ENCODE measurements at regions not wholly inside any gene's neighbourhood (a gene's known extent, or its start where the extent isn't known, plus 50 kb on each side); places are given as distances from the start of the nearest gene placed in this dataset.

GRCh38 chr18:73901566-73901965 lies 246.1 kb downstream of the FBXO15 start:
- no peak for TF ChIP-seq CTCF (IDR thresholded peaks at IDR 0.05)
- no peak for TF ChIP-seq POLR2A (IDR thresholded peaks at IDR 0.05)
